ACHN (cell line): ENCODE measurements at regions not wholly inside any gene's neighbourhood (a gene's known extent, or its start where the extent isn't known, plus 50 kb on each side); places are given as distances from the start of the nearest gene placed in this dataset.

Experiments used
- DNase-seq: peaks from one replicate; pipeline ENCODE4 v3.0.0-alpha.2; 2015
- in situ Hi-C: cut with HindIII; loops from 2 replicates; pipeline ENCODE4 v1.10.0; 2017; ENCODE audit warnings: low sequenced_read_pairs, low pct_ligation_motif_present, low pct_unique_long_range_greater_than_20kb

DNA sequence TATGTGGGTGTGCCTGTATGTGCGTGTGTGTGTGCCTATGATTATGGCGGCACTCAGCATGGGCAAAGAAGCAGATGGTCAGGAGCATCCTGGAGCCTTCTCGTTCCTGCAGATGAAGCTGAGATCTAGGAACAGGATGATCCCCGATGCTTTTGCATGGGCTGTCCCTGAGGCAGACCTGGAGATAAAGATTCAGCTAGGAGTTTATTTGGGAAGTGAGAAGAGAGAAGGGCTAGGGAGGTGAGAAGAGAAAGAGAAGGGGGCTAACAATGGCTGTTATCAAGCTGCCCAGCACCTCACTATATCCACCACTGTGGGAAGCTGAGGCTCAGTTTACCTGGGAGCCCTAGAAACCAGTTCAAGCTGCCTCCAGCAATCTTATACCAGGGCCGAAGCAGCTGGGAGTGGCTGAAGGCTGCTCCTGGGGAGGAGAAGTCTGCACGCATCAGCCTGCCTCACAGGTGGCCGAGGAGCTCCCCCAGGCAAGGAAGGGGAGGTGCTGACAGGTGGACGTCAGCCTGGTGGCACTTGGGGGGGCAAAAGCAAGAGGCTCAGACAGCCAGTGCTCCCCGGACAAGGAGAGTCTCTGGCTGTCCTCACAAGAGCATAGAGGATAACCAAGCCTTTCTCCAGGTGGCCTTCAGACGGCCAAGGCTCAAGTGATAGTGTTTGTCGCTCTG lies 94.0 kb upstream of the IQSEC1 start:
- in situ Hi-C loops = no loop called here
- no peak for DNase-seq

DNA sequence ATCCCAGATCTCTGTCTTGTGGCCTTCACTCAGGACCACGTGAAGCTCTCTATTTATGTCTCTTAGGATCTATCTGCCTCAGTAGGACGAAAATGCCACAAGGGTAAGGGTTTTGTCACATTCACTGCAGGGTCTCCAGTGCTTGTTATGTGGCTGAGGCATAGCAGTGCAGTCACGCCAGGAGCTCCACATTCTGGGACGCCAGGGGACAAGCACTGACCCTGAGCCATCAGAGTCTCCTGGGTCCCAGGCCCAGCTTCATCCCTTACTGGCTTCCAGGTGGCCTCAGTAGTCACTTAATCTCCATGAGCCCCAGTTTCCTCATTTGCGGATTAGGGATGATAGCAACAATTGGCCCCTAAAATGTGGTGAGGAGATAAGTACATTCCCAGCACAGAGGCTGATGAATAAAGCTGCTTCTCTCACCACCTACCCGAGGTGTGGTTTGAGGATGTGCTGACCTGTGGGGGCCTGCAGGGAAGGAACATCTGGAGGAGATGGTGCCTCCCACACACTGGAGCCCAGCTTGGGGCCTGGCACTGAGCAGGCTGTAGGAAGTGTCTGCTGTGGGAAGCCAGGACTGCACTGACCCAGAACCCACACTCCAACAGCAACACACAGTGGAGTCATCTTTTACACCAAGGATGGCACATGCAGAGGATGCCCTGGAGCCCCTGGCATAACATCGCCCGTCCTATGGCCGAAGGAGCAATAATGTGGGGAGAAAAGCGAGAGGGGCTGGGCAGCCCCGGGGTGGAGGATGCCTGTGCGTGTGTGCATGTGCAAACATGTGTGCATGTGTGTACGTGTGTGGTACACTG lies 93.2 kb upstream of the IQSEC1 start:
- no peak for DNase-seq

DNA sequence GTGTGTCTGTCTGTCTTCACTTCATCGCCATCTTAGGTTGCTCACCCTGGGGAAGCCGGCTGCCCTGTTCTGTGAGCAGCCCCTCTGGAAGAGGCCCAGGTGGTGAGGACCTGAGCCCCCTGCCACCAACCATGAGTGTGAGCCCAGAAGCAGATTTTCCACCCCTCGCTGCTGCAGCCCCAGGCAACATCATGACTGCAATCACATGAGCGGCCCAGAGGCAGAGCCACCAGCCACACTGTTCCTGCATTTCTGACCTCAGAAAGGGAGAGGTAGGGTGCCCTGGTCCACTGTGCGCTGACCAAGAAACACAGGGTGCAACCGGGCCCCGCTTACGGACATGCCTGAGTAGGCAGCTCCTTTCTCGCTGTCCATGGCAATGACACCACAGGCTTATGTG lies 92.3 kb upstream of the IQSEC1 start:
- in situ Hi-C loops = no loop called here
- no peak for DNase-seq

More for the DNA sequence above, 93.2 kb upstream of the IQSEC1 start:
- in situ Hi-C loops = no loop called here

DNA sequence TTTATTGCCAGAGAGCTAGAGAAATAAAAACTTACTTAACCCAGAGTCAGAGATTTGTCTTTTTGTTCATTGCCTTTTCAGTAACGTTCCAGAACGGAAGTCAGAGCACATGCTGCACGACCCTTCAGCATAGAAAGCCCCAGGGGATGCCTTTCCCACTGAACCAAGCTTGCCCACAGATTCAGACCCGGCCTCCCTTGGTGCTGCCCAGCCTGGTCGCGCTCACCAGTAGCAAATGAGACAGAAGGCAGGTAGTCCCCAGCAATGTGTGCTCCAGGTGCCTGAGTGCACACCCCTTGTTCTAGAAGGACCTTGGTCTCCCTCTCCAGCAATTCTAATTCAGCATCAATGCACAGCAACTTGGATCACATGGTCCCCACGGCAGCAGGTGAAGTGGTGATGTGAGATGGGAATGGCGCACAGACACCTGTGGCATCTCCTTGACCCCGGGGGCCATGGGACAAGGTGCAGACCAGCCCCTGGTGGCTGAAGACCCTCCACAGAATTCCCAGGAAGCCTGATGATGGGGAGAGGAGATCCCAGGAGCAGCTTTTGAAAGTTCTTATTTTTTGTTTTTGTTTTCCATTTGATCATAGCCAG lies 91.8 kb upstream of the IQSEC1 start:
- in situ Hi-C loops = no loop called here
- no peak for DNase-seq

DNA sequence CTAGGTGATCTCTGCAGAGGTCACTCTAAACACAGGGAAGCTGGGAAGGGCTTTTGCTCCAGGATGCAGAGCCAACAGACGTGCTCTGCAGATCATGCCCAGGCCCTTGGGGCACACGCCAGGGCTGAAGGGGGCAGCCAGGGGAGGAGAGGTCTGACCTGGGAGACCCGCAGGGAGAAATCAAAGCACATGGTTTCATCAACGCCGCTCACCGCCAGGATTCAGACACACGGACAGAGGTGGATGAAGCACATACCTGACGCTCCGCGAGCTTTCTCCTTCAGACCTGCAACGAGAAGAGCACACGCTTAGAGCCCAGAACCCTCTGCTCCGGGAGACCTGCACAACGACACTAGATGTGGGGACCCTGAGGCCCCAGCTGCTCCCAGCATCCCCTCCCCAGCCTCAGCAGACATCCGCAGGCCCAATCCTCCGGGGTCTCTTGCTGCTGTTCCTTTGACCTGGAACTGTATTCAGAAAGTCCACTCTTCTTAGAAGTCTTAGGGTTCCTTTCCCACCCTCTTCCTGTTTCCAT lies 90.7 kb upstream of the IQSEC1 start:
- in situ Hi-C loops = no loop called here
- DNase-seq = no peak

DNA sequence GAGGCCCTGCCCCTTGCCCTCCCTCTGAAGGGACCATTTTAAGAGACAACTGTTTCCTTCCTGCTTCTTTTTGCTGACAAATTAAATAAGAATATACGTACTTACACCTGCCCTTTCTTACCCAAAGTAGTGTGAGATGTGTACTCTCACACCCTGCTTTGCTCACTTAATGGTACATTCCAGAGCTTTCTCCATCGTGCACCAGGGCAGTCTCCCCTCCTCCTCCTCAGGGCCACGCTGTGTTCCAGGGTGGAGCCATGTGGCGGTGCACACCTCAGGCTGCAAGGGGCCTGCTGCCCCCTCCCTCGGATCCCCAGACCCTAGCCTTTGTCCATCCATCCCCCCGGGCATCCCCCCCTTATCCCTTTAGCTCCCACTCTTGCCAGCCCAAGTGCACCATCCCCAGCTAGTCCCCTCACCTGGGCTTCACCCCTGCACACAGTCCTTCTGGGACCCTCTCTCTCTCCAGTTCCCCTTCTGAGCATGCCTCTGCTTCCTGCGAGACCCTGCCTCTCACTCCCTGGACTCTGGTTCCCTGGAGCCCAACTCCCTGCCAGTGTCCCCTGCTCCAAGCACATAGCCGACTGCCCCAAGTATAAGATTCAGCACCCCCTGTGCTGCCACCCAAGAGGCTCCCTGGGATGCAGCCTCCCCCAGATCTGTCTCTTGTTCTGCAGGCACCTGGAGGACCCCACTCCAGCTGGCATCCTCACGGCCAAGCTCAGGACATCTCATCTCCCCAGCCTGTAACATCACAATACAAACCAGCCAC lies 89.5 kb upstream of the IQSEC1 start:
- in situ Hi-C loops = no loop called here
- DNase-seq = no peak

DNA sequence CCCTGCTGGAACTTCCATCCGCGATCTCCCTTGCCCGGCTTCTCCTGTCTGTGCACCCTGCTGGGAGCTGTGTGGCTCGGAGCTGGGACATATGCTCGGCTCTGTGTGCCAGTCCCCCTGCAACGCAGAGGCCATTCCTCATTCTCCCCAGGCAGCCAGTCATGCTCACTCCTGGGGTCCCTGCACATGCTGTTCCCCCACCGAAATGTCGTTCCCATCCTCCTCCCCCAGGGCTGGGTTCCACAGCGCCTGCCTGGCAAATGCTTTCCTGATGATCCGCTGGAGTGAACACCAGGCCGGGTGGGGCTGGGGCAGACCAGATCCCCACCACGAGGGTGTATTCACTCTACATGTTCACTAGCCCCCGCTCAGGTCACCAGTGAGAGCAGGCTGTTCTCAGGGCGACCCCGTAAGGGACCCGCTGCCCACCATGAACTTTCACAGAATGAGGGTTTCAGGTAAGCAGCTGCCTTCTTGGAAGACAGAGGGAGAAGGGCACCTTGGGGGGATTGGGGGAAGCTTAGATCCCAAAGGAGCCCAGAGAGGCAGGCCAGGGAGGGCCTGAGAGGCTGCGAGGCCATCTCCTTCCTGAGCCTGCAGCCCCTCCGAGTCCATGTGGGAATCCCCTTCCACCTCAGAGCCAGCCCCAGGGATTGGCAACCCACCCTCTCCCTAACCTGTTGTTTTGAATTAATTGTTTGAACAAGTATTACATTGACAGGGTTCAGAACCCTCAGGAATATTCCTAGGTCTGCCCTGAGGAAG lies 88.7 kb upstream of the IQSEC1 start:
- in situ Hi-C loops = no loop called here
- DNase-seq = no peak

DNA sequence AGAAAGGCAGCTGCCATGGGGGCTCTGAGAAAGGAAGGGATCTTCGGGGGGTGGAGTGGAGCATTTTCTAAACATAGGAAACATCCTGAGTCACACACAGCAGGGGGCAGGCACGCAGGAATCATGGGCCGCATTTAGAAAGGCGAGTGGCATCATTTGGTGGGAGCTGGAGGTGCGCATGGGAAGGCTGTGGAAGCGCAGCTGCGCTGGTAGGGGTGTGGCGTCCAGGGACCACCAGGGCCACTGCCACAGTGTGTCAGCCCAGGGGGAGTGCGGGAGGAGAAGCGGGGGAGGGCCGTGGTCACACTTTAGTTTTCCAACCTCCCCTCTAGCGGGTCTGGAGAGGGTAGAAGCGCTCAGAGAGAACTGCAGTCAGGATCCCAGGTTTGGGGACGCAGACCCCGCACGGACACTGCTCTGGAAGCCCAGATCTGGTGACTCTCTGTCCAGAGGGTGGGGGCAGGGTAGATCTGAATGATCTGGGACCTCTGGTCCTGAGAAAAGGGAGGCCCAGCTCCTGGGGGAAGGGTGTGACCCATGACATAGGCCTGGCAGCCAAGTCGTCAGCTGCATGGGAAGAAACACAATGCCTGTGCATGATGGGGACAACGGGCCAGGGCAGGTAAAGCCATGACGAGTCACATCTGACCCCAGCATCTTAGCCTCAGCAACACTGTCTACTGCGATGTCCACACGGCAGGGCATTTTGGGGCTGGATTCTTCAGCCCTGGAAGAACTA lies 88.0 kb upstream of the IQSEC1 start:
- in situ Hi-C loops = no loop called here
- no peak for DNase-seq

DNA sequence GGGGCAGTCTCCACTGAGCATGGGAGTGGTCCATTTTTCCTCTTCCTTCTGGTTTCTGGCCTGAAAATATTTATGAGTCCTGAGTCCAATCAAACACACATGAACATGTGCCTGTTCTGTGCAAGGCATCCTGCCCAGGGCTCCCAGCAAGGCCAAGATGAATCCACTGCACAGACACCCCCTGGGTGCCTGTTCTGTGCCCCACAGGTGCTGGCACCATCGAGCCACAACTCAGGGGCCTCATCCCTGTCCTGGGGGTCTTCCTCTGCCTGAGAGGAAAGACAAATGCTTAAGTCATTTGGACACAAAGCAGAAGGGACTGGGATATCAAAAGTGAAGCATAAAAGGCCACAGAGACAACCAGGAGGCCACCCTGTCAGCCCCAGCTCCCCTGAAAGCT lies 87.4 kb upstream of the IQSEC1 start:
- no peak for DNase-seq
- in situ Hi-C loops = no loop called here

DNA sequence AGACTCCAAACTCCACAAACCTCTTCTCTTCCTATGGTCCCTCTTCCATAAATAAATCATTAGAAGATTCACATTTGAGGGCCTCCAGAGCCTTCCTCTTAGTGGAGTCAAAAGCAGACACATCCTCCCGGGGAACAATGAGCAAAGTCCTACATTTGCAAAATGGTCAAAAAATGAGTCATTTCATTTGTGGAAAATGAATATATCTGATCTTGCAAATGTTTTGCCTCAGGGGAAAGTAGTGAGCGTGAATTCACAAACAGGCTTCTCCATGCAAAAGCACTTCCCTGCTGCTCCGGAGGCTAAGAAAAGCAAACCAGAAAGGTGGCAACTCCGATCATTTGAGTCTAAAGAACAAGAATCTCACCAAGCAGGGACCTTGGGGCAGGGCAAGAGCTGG lies 86.7 kb upstream of the IQSEC1 start:
- DNase-seq = no peak
- in situ Hi-C loops = no loop called here

DNA sequence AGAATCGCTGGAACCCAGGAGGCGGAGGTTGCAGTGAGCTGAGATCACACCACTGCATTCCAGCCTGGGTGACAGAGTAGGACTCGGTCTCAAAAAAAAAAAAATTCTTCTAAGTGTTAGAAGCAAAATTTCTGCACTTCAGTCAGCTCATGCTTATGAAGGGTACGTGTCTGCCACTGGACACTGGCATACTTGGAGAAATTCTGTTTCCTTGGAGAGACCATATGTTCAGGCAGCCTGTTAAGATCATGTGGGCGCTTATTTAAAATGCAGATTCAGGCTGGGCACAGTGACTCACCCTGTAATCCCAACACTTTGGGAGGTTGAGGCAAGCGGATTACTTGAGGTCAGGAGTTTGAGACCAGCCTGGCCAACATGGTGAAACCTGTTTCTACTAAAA lies 85.6 kb upstream of the IQSEC1 start:
- no peak for DNase-seq
- in situ Hi-C loops = no loop called here

DNA sequence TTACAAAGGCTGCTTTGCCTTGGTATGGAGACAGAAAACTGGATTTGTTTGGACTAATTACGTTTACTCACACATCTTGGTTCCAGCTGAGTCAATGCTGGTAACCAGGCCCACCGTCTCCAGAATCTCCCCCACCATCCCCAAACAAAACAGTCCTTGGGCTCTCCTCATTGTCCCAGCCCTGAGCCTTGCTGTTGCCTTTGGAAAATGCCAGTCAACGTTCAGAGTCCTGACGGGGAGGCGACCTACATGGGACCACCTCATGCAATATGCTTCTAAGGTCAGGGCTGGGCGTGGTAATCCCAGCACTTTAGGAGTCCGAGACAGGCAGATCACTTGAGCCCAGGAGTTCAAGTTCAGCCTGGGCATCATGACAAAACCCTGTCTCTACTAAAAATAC lies 85.2 kb upstream of the IQSEC1 start:
- in situ Hi-C loops = no loop called here
- no peak for DNase-seq

DNA sequence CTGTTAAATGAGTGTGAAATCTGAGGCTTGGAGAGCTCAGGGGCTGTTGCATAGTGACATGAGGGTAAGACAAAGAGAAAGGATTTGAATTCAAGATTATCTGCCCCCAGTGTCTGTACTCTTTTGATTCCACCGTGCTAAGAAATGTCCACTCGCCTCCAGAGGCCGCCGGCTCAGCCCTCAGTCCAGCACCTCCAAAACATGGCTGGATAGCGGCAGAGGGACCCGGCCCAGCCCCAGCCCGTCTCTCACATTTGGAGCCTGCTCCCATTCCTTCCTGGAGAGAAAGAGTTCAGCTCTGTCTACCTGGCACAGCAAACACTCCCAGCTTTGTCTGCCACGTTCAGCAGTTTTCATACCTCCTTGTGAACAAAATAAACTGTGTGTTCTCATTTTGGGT lies 84.8 kb upstream of the IQSEC1 start:
- in situ Hi-C loops = no loop called here
- no peak for DNase-seq

DNA sequence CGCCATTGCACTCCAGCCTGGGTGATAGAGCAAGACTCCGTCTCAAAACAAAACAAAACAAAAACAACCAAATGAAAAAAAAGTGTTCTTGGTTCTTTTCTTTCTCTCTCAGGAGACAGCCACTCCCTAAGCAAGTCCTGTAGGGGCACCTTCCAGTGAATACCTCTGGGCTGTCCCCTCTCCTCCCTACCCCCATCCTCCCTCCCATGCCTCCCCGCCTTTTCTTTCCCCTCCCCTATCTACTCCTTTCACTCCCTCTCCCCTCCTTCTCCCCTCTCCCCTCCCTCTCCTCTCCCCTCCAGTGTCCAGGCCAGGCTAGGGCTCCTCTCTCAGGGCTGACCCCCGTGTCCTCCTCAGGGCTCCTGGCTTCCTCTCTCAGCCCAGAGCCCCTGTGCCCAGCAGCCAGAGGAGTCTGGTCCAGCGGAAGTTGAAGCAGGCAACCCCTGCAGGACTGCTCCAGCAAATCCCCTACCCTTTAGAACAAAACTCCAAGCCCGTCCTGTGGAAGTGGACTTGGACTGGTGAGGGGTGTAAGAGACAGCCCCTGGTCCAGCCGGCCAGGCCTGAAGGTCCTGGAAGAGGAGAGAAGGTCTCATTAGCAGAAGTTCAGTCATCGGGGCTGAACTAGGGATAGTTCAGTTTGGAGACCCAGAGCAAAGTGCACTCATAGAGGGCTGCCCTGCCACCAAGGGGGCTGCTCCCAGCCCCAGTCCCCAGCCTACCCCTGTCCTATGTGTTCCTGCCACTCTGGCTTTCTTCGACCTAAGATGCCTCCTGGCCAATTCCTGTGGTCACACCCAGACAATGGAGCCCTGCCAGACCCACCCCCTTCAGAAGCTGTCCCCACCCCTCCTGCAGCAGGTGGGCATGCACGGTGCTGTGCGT lies 79.8 kb upstream of the IQSEC1 start:
- no peak for DNase-seq
- in situ Hi-C loops = no loop called here

DNA sequence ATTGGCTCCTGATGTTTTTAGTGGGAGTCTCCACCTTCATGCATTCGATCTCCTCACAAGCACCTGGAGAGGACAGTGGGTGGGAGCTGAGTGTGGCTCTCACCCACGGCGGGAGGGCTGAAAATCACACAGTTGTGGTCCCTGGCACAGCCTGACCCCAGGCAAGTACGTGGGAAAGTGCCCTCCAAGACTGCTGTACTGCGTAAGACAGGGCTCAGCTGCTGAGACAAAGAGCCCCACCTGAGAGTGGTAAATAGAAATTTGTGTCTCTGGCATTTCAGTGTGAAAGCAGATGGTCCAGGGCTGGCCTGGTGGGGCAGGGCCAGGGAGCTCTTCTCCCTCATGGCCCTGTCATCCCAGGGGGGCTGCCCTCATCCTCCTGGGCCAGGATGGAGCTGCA lies 77.4 kb upstream of the IQSEC1 start:
- DNase-seq = no peak
- in situ Hi-C loops = no loop called here

DNA sequence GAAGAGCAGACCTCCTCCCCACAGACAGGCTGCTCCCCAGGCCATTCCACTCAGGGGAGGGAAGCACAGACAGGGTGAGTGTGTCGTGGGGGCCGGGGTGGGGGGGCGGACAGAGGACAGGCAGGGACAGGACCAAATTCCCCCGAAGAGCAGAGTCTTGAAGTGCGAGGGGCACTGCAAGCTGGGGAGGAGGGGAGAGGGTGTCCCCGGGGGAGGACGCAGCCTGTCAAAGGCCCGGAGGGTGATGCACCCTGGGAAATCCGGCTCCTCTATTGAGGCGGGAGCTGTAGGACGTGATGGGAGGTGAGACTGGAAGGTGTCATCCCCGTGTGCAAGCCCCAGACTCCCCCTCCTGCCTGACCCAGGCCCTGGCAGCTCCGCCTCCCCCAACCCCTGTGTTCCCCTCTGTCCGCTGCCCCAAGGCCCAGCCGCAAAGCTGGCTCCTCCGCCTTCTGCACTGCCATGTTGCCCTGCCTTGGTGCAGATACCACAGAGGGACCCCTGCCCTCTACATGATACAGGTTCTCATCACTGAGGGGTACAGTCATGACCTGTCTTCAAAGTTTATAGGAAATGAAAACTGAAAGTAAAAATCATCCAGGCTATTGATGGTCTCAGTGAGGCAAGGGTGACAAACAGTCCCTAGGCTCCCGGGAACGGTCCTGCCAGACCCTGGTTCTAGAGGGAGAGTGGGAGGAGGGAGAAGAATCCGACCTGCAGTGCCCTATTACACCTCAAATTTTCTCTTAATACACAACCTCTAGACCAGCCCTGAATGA lies 76.3 kb upstream of the IQSEC1 start:
- in situ Hi-C loops = no loop called here
- no peak for DNase-seq
